ENCODE measurements at regions not wholly inside any gene's neighbourhood (a gene's known extent, or its start where the extent isn't known, plus 50 kb on each side); places are given as distances from the start of the nearest gene placed in this dataset.
"Not testable (repeated sequence)": the region's sequence is repeated elsewhere in the genome, so short reads cannot be mapped to it uniquely, and the experiment has no call there.

GRCh38 chr10:21047511-21047910 is 150.4 kb upstream of the NEBL start:
- no peak for DNase-seq

GRCh38 chr10:21047096-21047495 is 150.0 kb upstream of the NEBL start:
- no peak for DNase-seq

DNA sequence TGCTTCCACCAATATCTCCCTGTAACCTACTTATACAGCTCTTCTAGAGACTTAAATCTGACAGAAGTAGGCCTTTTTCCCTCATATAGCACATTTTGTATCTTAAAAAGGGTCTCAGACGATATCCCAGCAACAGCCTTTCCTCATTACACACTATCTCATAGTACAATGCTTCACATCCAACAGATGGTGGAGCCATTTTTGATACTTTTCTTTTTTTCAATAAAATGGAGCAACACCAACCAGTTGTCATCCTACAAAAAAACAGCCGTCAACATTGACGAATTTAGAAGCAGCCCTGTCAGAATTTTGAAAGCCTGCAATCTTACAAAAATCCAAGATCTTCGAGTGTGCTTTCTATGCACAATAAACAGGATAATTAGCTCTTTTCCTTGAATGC is 145.9 kb upstream of the NEBL start:
- DNase-seq, result no peak

DNA sequence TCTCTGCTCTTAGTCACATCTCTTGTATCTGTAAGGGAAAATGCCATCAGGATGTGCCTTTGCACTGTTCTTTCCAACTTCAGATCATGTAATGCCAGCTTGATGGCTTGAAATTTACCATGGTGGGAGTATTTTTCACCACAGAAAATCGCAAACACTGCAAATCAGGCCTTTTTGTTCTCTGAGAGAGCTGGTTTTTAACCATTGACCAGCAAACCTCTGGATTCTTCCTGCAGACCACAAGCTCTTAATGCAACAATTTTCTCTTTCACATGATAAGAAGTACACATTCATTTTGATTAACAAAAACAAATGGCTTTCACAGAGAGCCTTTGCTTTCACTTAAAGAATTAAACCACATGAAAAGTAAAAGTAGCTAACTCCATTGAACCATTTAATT is 145.4 kb upstream of the NEBL start:
- no peak for DNase-seq

- DNase-seq, result no peak
These were observed 144.8 kb upstream of the NEBL start for GRCh38 chr10:21041763-21042458.

DNA sequence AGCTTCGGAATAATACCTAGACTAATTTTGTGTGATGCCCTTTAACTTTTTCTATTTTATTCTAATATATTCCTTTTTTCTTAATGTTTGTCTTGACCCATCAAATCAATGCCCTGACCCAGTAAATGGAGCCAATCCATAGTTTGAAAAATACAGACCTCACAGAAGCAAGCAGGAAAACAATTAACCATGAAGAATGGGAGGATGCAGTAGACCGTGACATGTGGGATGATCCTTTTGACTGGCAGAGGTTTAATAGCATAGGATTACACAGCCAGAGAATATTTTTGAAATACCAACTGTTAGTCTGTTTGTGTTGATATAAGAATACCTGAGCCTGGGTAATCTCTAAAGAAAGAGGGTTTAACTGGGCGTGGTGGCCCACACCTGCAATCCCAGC is 142.6 kb upstream of the NEBL start:
- no peak for DNase-seq

DNA sequence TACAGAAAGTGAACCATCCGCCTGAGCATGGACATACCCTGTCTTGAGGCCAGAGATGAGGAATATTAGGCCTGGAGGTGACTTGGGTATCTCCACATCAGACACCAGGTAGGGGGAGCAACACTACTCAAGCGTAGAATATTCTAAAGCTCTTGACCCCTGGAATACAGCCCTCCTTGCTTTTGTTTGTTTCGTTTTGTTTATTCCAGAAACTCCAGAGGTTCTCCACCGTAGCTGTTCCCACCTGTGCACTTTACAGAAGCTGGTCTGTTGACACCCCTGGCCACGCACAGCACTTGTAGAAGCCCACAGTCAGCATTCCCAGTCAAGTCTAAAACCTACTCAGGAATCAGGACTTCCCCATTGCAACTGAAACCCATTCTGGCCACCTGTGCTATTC is 139.6 kb upstream of the NEBL start:
- no peak for DNase-seq

DNA sequence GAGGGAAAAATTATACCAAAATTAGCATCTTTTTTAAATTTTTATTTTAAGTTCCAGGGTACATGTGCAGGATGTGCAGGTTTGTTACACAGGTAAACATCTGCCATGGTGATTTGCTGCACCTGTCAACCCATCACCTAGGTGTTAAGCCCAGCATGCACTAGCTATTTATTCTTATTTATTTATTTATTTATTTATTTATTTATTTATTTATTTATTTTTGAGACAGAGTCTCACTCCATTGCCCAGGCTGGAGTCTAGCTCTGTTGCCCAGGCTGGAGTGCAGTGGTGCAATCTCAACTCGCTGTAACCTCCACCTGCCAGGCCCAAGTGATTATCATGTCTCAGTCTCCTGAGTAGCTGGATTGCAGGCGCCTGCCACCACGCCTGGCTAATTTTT is 137.7 kb upstream of the NEBL start:
- DNase-seq, result not testable (repeated sequence)

- no peak for DNase-seq
These were observed 137.1 kb upstream of the NEBL start for GRCh38 chr10:21034241-21034640.

GRCh38 chr10:21032587-21033319 is 135.6 kb upstream of the NEBL start:
- no peak for DNase-seq

DNA sequence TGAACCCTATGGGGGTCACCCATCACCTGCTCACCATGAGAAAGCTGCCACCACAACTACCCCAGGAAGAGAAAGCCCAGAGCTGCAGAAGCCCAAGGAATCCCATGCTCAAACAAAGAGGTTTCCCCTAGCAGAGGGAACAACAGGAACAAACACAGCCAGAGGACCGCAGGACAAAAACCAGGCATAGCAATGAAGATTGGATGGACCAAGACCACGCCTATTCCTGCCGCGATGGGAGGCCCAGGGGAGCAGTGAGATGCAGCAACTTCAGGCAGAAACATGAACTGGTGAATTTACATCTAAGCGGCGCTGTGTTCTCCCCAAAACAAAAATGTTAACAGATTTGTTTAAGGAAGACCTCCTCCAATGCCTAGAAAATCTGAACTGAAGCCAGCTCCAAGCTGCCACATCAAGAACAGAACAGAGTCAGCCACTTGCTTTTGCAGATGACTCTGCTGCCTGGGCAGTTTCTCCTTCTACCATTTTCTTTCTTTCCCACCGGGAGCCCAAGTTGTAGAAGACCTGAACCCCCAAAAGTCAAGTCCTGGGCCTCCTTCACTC is 134.2 kb upstream of the NEBL start:
- DNase-seq, result no peak

- DNase-seq, result no peak
These were observed 133.0 kb upstream of the NEBL start for GRCh38 chr10:21030091-21030490.

GRCh38 chr10:21022821-21023220 is 125.7 kb upstream of the NEBL start:
- DNase-seq, result no peak

- no peak for DNase-seq
These were observed 124.9 kb upstream of the NEBL start for GRCh38 chr10:21021843-21022594.

DNA sequence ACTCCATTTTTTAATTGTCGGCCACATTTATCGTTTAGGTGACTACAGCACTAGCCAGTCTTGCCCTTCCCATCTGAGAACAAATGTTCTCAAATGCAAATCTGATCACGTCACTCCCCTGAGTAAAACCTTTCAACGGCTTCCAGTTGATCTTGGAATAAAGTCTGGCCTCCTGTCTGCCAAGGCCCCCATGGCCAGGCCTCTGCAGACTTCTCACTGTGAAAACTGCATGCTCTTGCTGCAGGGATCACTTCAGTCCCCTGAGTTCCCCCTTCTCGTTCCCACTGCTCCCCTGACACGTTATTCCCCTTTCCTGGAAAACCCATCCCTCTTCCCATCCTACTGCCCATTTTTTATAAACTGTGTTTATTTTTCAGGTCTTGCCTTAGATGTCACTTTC is 124.1 kb upstream of the NEBL start:
- no peak for DNase-seq

DNA sequence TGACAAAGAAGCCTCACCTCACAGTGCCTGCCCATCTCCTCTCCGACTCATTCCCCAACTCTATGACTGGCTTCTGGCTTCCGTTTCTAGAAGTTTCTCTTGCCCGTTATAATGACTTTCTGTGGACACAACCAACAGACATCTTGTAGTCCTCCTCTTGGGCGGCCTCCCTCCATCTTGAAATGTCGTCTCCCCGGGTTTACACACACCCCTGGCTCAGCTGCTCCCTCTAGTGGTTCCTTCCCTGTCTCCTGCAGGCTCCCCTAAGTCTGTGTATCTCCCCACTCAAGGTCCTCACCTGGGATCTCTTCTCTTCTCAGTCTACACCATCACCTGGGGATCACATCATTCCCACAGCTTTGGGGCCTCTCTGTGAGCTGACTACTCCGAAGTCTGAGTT is 123.4 kb upstream of the NEBL start:
- DNase-seq, result no peak

DNA sequence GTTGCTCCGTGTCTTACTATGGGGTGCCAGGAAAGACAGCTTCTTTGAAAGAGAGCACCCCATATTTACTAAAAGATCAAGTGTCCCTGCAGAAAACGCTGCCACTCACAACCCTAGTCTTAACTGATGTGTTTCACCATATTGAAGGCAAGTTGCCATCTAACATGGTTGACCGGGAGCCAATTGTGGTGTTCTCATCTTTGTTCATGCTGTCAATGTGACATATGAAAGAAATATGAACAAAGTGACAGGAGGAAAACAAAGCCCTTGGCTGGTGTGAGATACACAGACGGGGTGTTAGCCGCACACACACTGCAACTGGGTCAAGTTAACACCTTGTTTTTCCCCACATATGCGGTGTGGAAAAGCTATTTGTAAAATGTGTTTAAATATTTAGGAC is 122.3 kb upstream of the NEBL start:
- DNase-seq, result no peak

- no peak for DNase-seq
These were observed 118.7 kb upstream of the NEBL start for GRCh38 chr10:21015851-21016250.

- DNase-seq, result no peak
These were observed 117.0 kb upstream of the NEBL start for GRCh38 chr10:21014141-21014540.

- no peak for DNase-seq
These were observed 114.4 kb upstream of the NEBL start for GRCh38 chr10:21011433-21012018.

GRCh38 chr10:21010615-21011014 is 113.5 kb upstream of the NEBL start:
- DNase-seq, result no peak

GRCh38 chr10:21003240-21003822 is 106.2 kb upstream of the NEBL start:
- DNase-seq, result no peak
